Cardiac muscle cell (in vitro differentiated cells and primary cell): ENCODE measurements at regions not wholly inside any gene's neighbourhood (a gene's known extent, or its start where the extent isn't known, plus 50 kb on each side); places are given as distances from the start of the nearest gene placed in this dataset.

Experiments
- DNase-seq, 2 donors: peaks; one replicate each; pipeline versions ENCODE4 v3.0.0 to v3.0.0-alpha.2; 2010 to 2017; ENCODE audit warnings: low read depth in 1 of 2, low spot score in 1 of 2
- H3K27ac ChIP-seq: fragments of 200-600 bp; sonication (generic); 2 replicates; pipeline ENCODE4 v1.5.1; 2016
- H3K27me3 ChIP-seq: fragments of 200-600 bp; sonication (generic); 2 replicates; pipeline ENCODE4 v1.6.0; 2016; ENCODE audit warnings: control low read depth
- H3K36me3 ChIP-seq: fragments of 200-600 bp; sonication (generic); 2 replicates; pipeline ENCODE4 v1.5.1; 2016; ENCODE audit warnings: control low read depth
- H3K4me1 ChIP-seq: fragments of 200-600 bp; sonication (generic); 2 replicates; pipeline ENCODE4 v1.8.1; 2017; ENCODE audit warnings: low read depth, mild to moderate bottlenecking, mixed run types
- H3K4me3 ChIP-seq: fragments of 200-600 bp; sonication (generic); 2 replicates; pipeline ENCODE4 v1.5.1; 2016; ENCODE audit warnings: mild to moderate bottlenecking
- H3K9me3 ChIP-seq: fragments of 200-600 bp; sonication (generic); 2 replicates; pipeline ENCODE4 v1.5.1; 2017; ENCODE audit warnings: low read depth, mild to moderate bottlenecking, control low read depth
- TF ChIP-seq, protein P1 (sequence below): IDR thresholded peaks from 2 replicates; pipeline ENCODE4 v1.5.1; 2012; ENCODE audit warnings: low read depth, mild to moderate bottlenecking, low read length

DNA sequence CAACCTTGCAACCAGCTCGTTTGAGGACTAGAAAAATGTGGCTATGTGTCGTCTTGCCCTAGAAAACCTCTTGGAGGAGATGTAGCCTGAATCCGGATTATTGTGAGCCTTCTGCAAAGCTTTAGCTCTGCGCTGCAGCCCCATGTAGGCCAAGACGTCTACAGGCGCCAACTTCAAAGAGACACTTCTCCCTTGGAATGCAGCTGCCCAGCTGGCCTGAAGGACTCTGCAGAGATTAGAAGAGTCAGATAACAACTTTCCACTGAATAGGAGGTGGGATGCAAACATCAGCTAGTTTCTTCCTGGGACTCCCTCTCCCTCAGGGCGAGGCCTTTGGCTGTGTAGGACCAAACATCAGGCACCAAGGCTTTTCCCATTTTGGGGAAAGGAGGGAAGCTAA is 356.5 kb upstream of the IL12A start:
- H3K4me3 ChIP-seq: no peak overlapping the region
- DNase-seq: peak in 1 of 2 donors; percentile 7
- H3K4me1 ChIP-seq: peaks cover 4% of the 10 kb centered on the region
- H3K27me3 ChIP-seq: no peaks in the 10 kb centered on the region
- no peaks in the 10 kb centered on the region for H3K36me3 ChIP-seq
- TF ChIP-seq, protein P1, sequence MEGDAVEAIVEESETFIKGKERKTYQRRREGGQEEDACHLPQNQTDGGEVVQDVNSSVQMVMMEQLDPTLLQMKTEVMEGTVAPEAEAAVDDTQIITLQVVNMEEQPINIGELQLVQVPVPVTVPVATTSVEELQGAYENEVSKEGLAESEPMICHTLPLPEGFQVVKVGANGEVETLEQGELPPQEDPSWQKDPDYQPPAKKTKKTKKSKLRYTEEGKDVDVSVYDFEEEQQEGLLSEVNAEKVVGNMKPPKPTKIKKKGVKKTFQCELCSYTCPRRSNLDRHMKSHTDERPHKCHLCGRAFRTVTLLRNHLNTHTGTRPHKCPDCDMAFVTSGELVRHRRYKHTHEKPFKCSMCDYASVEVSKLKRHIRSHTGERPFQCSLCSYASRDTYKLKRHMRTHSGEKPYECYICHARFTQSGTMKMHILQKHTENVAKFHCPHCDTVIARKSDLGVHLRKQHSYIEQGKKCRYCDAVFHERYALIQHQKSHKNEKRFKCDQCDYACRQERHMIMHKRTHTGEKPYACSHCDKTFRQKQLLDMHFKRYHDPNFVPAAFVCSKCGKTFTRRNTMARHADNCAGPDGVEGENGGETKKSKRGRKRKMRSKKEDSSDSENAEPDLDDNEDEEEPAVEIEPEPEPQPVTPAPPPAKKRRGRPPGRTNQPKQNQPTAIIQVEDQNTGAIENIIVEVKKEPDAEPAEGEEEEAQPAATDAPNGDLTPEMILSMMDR: no peak
- no peak overlapping the region for H3K27ac ChIP-seq
- no peaks in the 10 kb centered on the region for H3K9me3 ChIP-seq

DNA sequence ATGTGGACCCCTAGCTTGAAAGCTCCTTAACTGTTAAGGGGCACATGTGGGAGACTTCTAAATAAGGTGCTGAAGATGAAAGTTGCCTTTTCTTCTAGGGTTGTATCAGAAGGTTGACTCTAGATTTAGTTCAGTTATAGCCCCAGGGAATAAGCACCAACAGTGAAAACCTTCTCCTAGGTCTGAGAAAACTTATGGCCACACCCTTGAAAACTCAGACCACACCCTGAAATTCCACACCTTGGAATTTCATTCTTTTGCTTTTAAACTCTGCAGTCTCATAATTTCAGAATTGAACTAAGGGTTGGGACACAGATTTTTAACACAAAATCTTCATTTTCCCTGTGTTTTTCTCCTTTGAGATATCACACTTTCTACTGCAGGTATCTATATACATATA is 355.8 kb upstream of the IL12A start:
- no peak overlapping the region for H3K4me3 ChIP-seq
- H3K36me3 ChIP-seq: no peaks in the 10 kb centered on the region
- no peaks in the 10 kb centered on the region for H3K9me3 ChIP-seq
- no peaks in the 10 kb centered on the region for H3K27me3 ChIP-seq
- peaks cover 4% of the 10 kb centered on the region for H3K4me1 ChIP-seq
- H3K27ac ChIP-seq: no peak overlapping the region
- TF ChIP-seq, protein P1: no peak
- DNase-seq: no peak

DNA sequence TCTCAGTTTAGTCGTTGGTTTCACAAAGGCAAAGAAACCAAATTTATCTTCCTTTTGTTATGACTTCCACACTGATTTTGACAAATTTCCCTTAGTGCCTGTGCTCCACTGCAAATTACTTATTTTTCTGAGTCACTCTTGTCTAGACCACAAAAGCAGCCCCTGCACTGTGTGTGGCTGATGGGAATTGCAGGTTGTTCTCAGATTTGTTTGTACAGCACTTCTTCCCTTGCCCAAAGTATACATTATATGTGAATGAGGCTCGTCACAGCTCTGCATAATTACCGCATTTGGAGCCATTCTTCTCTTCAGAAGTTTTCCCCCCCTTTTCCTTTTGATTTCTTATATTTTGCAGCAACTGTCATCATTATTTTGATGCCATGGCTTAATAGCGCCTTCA is 354.2 kb upstream of the IL12A start:
- H3K36me3 ChIP-seq: no peaks in the 10 kb centered on the region
- peaks cover 4% of the 10 kb centered on the region for H3K4me1 ChIP-seq
- H3K27ac ChIP-seq: no peak overlapping the region
- H3K4me3 ChIP-seq: no peak overlapping the region
- no peaks in the 10 kb centered on the region for H3K9me3 ChIP-seq
- DNase-seq: no peak
- H3K27me3 ChIP-seq: no peaks in the 10 kb centered on the region
- TF ChIP-seq, protein P1: no peak

DNA sequence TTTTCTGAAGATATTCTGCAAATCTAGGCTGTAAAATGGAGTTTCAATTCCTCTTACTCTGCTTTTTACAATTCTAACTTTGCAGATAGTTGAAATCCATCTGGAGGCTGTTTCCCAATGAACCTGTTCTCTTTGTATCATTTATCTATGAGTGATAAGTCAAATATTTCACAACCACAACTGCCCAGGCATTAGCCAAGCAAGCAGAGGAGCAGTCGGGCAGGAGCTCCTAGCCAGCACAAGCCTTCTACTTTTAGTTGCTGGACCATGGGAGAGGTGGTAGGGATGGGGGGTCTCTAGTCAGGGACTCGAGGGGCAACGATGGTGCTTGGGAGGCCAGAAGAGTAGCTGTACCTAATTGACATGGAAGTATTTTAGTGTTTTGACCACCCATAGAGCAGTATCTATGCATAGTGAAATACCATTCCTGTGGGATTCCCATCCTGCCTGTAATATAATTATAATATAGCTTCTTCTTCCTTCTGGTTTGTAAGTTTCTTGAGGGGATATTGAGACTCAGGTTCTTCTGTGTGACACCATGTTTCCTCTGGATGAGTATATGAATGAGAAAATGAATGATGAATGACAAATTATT is 353.5 kb upstream of the IL12A start:
- DNase-seq: peak in 1 of 2 donors; percentile 18
- Histone ChIP-seq H3K36me3 (no peaks in the 10 kb centered on the region), H3K27me3 (no peaks in the 10 kb centered on the region), H3K27ac (no peak overlapping the region), H3K9me3 (no peaks in the 10 kb centered on the region), H3K4me1 (peaks cover 4% of the 10 kb centered on the region), H3K4me3 (no peak overlapping the region)
- TF ChIP-seq, protein P1: no peak

DNA sequence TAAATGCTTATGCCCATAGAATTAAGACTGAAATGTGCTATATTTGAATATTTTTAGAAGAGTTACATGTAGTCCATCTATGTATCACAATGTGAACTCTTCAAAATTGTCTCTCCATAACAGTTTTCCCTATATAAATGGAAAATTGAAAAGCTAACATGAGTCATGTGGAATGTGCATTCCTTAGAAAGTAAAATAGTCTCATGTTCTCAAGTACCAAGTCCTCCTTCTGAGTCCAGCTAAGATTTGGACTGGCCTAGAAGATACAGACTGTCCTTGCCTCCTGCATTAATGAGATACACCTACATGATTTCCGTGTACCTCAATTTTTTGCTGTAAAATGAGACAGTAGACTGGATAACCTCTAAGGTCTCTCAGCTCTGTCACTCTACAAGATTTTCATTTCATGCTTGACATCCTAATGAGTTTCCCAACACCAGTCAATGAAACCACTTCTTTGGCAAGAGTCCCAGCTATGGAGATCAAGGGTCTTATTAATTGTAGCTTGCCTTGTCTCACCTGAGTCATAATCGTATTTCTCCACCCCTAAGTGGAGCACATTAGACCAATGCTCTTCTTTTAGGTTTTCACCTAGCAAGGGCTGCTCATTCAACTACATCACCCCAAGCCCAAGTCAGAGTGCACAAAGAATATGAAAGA is 350.6 kb upstream of the IL12A start:
- DNase-seq: no peak
- Histone ChIP-seq H3K36me3 (no peaks in the 10 kb centered on the region), H3K4me1 (no peaks in the 10 kb centered on the region), H3K4me3 (no peak overlapping the region), H3K9me3 (no peaks in the 10 kb centered on the region), H3K27me3 (no peaks in the 10 kb centered on the region), H3K27ac (no peak overlapping the region)
- TF ChIP-seq, protein P1: no peak
